Suppressor macrophage treated with lipopolysaccharide for 1 hour (primary cell): ENCODE measurements at regions not wholly inside any gene's neighbourhood (a gene's known extent, or its start where the extent isn't known, plus 50 kb on each side); places are given as distances from the start of the nearest gene placed in this dataset.
"Not testable (repeated sequence)": the region's sequence is repeated elsewhere in the genome, so short reads cannot be mapped to it uniquely, and the experiment has no call there.

ENCODE experiments used
- DNase-seq, 3 donors: peaks; one replicate each; pipeline ENCODE4 v3.0.0-alpha.2; 2020 to 2022

- DNase-seq: no peak
Measured at GRCh38 chr7:34207810-34208209, 302.5 kb downstream of the BMPER start.

GRCh38 chr7:34208878-34209621 lies 303.7 kb downstream of the BMPER start:
- no peak for DNase-seq

- no peak for DNase-seq
Measured at GRCh38 chr7:34211018-34211417, 305.7 kb downstream of the BMPER start.

GRCh38 chr7:34217972-34218371 lies 312.6 kb downstream of the BMPER start:
- no peak for DNase-seq

GRCh38 chr7:34219153-34219718 lies 313.9 kb downstream of the BMPER start:
- DNase-seq: no peak

GRCh38 chr7:34220506-34221185 lies 315.3 kb downstream of the BMPER start:
- no peak for DNase-seq

- DNase-seq: no peak
Measured at GRCh38 chr7:34222316-34222715, 317.0 kb downstream of the BMPER start.

- no peak for DNase-seq
Measured at GRCh38 chr7:34222722-34223121, 317.4 kb downstream of the BMPER start.

GRCh38 chr7:34224281-34224680 lies 318.9 kb downstream of the BMPER start:
- no peak for DNase-seq

- DNase-seq: no peak
Measured at GRCh38 chr7:34225193-34225592, 319.9 kb downstream of the BMPER start.

GRCh38 chr7:34227525-34227924 lies 322.2 kb downstream of the BMPER start:
- DNase-seq: no peak

- DNase-seq: not testable (repeated sequence)
Measured at GRCh38 chr7:34235101-34235500, 329.8 kb downstream of the BMPER start.

- no peak for DNase-seq
Measured at GRCh38 chr7:34236057-34236456, 330.7 kb downstream of the BMPER start.

GRCh38 chr7:34236839-34237492 lies 331.6 kb downstream of the BMPER start:
- no peak for DNase-seq

GRCh38 chr7:34237493-34237849 lies 332.1 kb downstream of the BMPER start:
- DNase-seq: no peak

- DNase-seq: no peak
Measured at GRCh38 chr7:34240417-34240816, 335.1 kb downstream of the BMPER start.

GRCh38 chr7:34242391-34242790 lies 337.1 kb downstream of the BMPER start:
- no peak for DNase-seq

GRCh38 chr7:34245246-34245645 lies 339.9 kb downstream of the BMPER start:
- no peak for DNase-seq

GRCh38 chr7:34247468-34247867 lies 342.1 kb downstream of the BMPER start:
- DNase-seq: no peak

GRCh38 chr7:34249192-34249591 lies 343.9 kb downstream of the BMPER start:
- no peak for DNase-seq

GRCh38 chr7:34260279-34260678 lies 354.9 kb downstream of the BMPER start:
- no peak for DNase-seq

GRCh38 chr7:34263168-34263567 lies 357.8 kb downstream of the BMPER start:
- DNase-seq: no peak

- no peak for DNase-seq
Measured at GRCh38 chr7:34269084-34269483, 363.7 kb downstream of the BMPER start.

GRCh38 chr7:34275624-34276023 lies 370.3 kb downstream of the BMPER start:
- no peak for DNase-seq
